ENCODE measurements at regions not wholly inside any gene's neighbourhood (a gene's known extent, or its start where the extent isn't known, plus 50 kb on each side); places are given as distances from the start of the nearest gene placed in this dataset.
"Not testable (repeated sequence)": the region's sequence is repeated elsewhere in the genome, so short reads cannot be mapped to it uniquely, and the experiment has no call there.

- no peaks in the 10 kb centered on the region for H3K36me3 ChIP-seq (ENCODE audit: control insufficient read depth in 4 of 4, insufficient read depth in 4 of 4, low read length in 3 of 4)
- H3K4me1 ChIP-seq (ENCODE audit: control extremely low read depth in 1 of 4, control insufficient read depth in 4 of 4, insufficient read depth in 4 of 4, low read length in 3 of 4), result no peaks in the 10 kb centered on the region
- H3K27ac ChIP-seq (ENCODE audit: insufficient read depth in 1 of 2, low read depth in 1 of 2, low read length in 2 of 2, poor library complexity in 1 of 2, severe bottlenecking in 2 of 2), result no peak overlapping the region
- H3K4me3 ChIP-seq (ENCODE audit: control insufficient read depth in 1 of 7, extremely low read depth in 1 of 7, insufficient read depth in 4 of 7, low read depth in 2 of 7, low read length in 6 of 7), result no peak overlapping the region
- H3K27me3 ChIP-seq (replicated peaks in 2 of 5; ENCODE audit: control insufficient read depth in 4 of 5, insufficient read depth in 5 of 5, low read length in 4 of 5), result peaks cover 0 to 48% (median 2%) of the 10 kb centered on the region in 5 experiments
- CTCF ChIA-PET, result interaction anchor here (0.9 kb wide), 1 partner anchor 13 kb away, joined by 3 read pairs; no protein-coding TSS in a partner anchor
- POLR2A ChIA-PET, result no interaction called here
- WGBS (ENCODE audit: insufficient coverage), result 97% methylated on average over 7 of the region's 8 CpGs
- no peak for DNase-seq
- no peaks in the 10 kb centered on the region for H3K9me3 ChIP-seq (ENCODE audit: control extremely low read depth in 1 of 5, control insufficient read depth in 4 of 5, insufficient read depth in 2 of 5, low read depth in 1 of 5, low read length in 4 of 5)
Measured at GRCh38 chr11:69877235-69877634, 58.0 kb upstream of the FGF3 start.

DNA sequence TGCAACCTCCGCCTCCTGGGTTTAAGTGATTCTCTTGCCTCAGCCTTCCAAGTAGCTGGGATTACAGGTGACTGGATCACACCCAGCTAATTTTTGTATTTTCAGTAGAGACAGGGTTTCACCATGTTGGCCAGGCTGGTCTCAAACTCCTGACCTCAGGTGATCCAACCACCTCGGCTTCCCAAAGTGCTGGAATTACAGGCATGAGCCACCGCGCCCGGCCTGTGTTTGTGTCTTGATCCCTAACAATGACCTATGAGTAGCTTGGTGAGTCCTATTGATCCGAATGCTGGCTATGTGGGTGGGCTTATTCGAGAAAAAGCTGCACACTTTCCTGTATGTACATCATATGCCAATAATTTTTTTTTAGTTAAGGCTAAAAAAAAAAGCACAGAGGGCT, 58.5 kb upstream of the FGF3 start:
- POLR2A ChIA-PET; H3K36me3 ChIP-seq (ENCODE audit: control insufficient read depth in 4 of 4, insufficient read depth in 4 of 4, low read length in 3 of 4); H3K9me3 ChIP-seq (ENCODE audit: control extremely low read depth in 1 of 5, control insufficient read depth in 4 of 5, insufficient read depth in 2 of 5, low read depth in 1 of 5, low read length in 4 of 5); H3K4me3 ChIP-seq (ENCODE audit: control insufficient read depth in 1 of 7, extremely low read depth in 1 of 7, insufficient read depth in 4 of 7, low read depth in 2 of 7, low read length in 6 of 7); H3K27ac ChIP-seq (ENCODE audit: insufficient read depth in 1 of 2, low read depth in 1 of 2, low read length in 2 of 2, poor library complexity in 1 of 2, severe bottlenecking in 2 of 2); DNase-seq; H3K4me1 ChIP-seq (ENCODE audit: control extremely low read depth in 1 of 4, control insufficient read depth in 4 of 4, insufficient read depth in 4 of 4, low read length in 3 of 4): not testable (repeated sequence)
- H3K27me3 ChIP-seq (replicated peaks in 2 of 5; ENCODE audit: control insufficient read depth in 4 of 5, insufficient read depth in 5 of 5, low read length in 4 of 5), result peaks cover 0 to 53% (median 2%) of the 10 kb centered on the region in 5 experiments
- CTCF ChIA-PET, result interaction anchor here (0.9 kb wide), 1 partner anchor 13 kb away, joined by 3 read pairs; no protein-coding TSS in a partner anchor
- 97% methylated on average over 4 of the region's 7 CpGs for WGBS (ENCODE audit: insufficient coverage)

- H3K4me3 ChIP-seq (ENCODE audit: control insufficient read depth in 1 of 7, extremely low read depth in 1 of 7, insufficient read depth in 4 of 7, low read depth in 2 of 7, low read length in 6 of 7), result no peak overlapping the region
- WGBS (ENCODE audit: insufficient coverage), result 91% methylated on average over 10 of the region's 12 CpGs
- no peaks in the 10 kb centered on the region for H3K36me3 ChIP-seq (ENCODE audit: control insufficient read depth in 4 of 4, insufficient read depth in 4 of 4, low read length in 3 of 4)
- ChIA-PET POLR2A (no interaction called here), CTCF (no interaction called here)
- H3K4me1 ChIP-seq (ENCODE audit: control extremely low read depth in 1 of 4, control insufficient read depth in 4 of 4, insufficient read depth in 4 of 4, low read length in 3 of 4), result no peaks in the 10 kb centered on the region
- DNase-seq, result no peak
- no peaks in the 10 kb centered on the region for H3K9me3 ChIP-seq (ENCODE audit: control extremely low read depth in 1 of 5, control insufficient read depth in 4 of 5, insufficient read depth in 2 of 5, low read depth in 1 of 5, low read length in 4 of 5)
- no peak overlapping the region for H3K27ac ChIP-seq (ENCODE audit: insufficient read depth in 1 of 2, low read depth in 1 of 2, low read length in 2 of 2, poor library complexity in 1 of 2, severe bottlenecking in 2 of 2)
- peaks cover 0 to 55% (median 2%) of the 10 kb centered on the region in 5 experiments for H3K27me3 ChIP-seq (replicated peaks in 2 of 5; ENCODE audit: control insufficient read depth in 4 of 5, insufficient read depth in 5 of 5, low read length in 4 of 5)
Measured at GRCh38 chr11:69878144-69878883, 59.1 kb upstream of the FGF3 start.

GRCh38 chr11:69878927-69879728, 59.9 kb upstream of the FGF3 start:
- ChIA-PET POLR2A (no interaction called here), CTCF (interaction anchor here (1.2 kb wide), 1 partner anchor 10 kb away, joined by 6 read pairs; no protein-coding TSS in a partner anchor)
- Histone ChIP-seq H3K4me1 (ENCODE audit: control extremely low read depth in 1 of 4, control insufficient read depth in 4 of 4, insufficient read depth in 4 of 4, low read length in 3 of 4) (no peaks in the 10 kb centered on the region), H3K36me3 (ENCODE audit: control insufficient read depth in 4 of 4, insufficient read depth in 4 of 4, low read length in 3 of 4) (no peaks in the 10 kb centered on the region), H3K4me3 (ENCODE audit: control insufficient read depth in 1 of 7, extremely low read depth in 1 of 7, insufficient read depth in 4 of 7, low read depth in 2 of 7, low read length in 6 of 7) (no peak overlapping the region), H3K27ac (ENCODE audit: insufficient read depth in 1 of 2, low read depth in 1 of 2, low read length in 2 of 2, poor library complexity in 1 of 2, severe bottlenecking in 2 of 2) (no peak overlapping the region), H3K27me3 (replicated peaks in 2 of 5; ENCODE audit: control insufficient read depth in 4 of 5, insufficient read depth in 5 of 5, low read length in 4 of 5) (peaks cover 2 to 51% (median 2%) of the 10 kb centered on the region in 5 experiments), H3K9me3 (ENCODE audit: control extremely low read depth in 1 of 5, control insufficient read depth in 4 of 5, insufficient read depth in 2 of 5, low read depth in 1 of 5, low read length in 4 of 5) (no peaks in the 10 kb centered on the region)
- 72% methylated on average over 8 of the region's 11 CpGs for WGBS (ENCODE audit: insufficient coverage)
- DNase-seq, result no peak

- H3K4me3 ChIP-seq (ENCODE audit: control insufficient read depth in 1 of 7, extremely low read depth in 1 of 7, insufficient read depth in 4 of 7, low read depth in 2 of 7, low read length in 6 of 7), result no peak overlapping the region
- H3K27ac ChIP-seq (ENCODE audit: insufficient read depth in 1 of 2, low read depth in 1 of 2, low read length in 2 of 2, poor library complexity in 1 of 2, severe bottlenecking in 2 of 2), result no peak overlapping the region
- 64% methylated on average over 5 of the region's 5 CpGs for WGBS (ENCODE audit: insufficient coverage)
- DNase-seq, result no peak
- no peaks in the 10 kb centered on the region for H3K36me3 ChIP-seq (ENCODE audit: control insufficient read depth in 4 of 4, insufficient read depth in 4 of 4, low read length in 3 of 4)
- H3K9me3 ChIP-seq (ENCODE audit: control extremely low read depth in 1 of 5, control insufficient read depth in 4 of 5, insufficient read depth in 2 of 5, low read depth in 1 of 5, low read length in 4 of 5), result no peaks in the 10 kb centered on the region
- CTCF ChIA-PET, result interaction anchor here (1.2 kb wide), 1 partner anchor 10 kb away, joined by 6 read pairs; no protein-coding TSS in a partner anchor
- peaks cover 2 to 45% (median 2%) of the 10 kb centered on the region in 5 experiments for H3K27me3 ChIP-seq (replicated peaks in 2 of 5; ENCODE audit: control insufficient read depth in 4 of 5, insufficient read depth in 5 of 5, low read length in 4 of 5)
- POLR2A ChIA-PET, result no interaction called here
- no peaks in the 10 kb centered on the region for H3K4me1 ChIP-seq (ENCODE audit: control extremely low read depth in 1 of 4, control insufficient read depth in 4 of 4, insufficient read depth in 4 of 4, low read length in 3 of 4)
Measured at GRCh38 chr11:69879729-69880005, 60.5 kb upstream of the FGF3 start.

GRCh38 chr11:69880041-69880825, 61.0 kb upstream of the FGF3 start:
- no peak overlapping the region for H3K27ac ChIP-seq (ENCODE audit: insufficient read depth in 1 of 2, low read depth in 1 of 2, low read length in 2 of 2, poor library complexity in 1 of 2, severe bottlenecking in 2 of 2)
- no peaks in the 10 kb centered on the region for H3K4me1 ChIP-seq (ENCODE audit: control extremely low read depth in 1 of 4, control insufficient read depth in 4 of 4, insufficient read depth in 4 of 4, low read length in 3 of 4)
- POLR2A ChIA-PET, result no interaction called here
- no peaks in the 10 kb centered on the region for H3K36me3 ChIP-seq (ENCODE audit: control insufficient read depth in 4 of 4, insufficient read depth in 4 of 4, low read length in 3 of 4)
- CTCF ChIA-PET, result interaction anchor here (0.8 to 1.9 kb wide), 3 partner anchors 9 to 18 kb away, joined by 3 to 6 read pairs (median 5); no protein-coding TSS in a partner anchor
- peaks cover 0 to 40% (median 2%) of the 10 kb centered on the region in 5 experiments for H3K27me3 ChIP-seq (replicated peaks in 2 of 5; ENCODE audit: control insufficient read depth in 4 of 5, insufficient read depth in 5 of 5, low read length in 4 of 5)
- DNase-seq, result no peak
- no peak overlapping the region for H3K4me3 ChIP-seq (ENCODE audit: control insufficient read depth in 1 of 7, extremely low read depth in 1 of 7, insufficient read depth in 4 of 7, low read depth in 2 of 7, low read length in 6 of 7)
- 96% methylated on average over 11 of the region's 18 CpGs for WGBS (ENCODE audit: insufficient coverage)
- no peaks in the 10 kb centered on the region for H3K9me3 ChIP-seq (ENCODE audit: control extremely low read depth in 1 of 5, control insufficient read depth in 4 of 5, insufficient read depth in 2 of 5, low read depth in 1 of 5, low read length in 4 of 5)

Measured in common myeloid progenitor, CD34-positive (primary cell).